ENCODE measurements at regions not wholly inside any gene's neighbourhood (a gene's known extent, or its start where the extent isn't known, plus 50 kb on each side); places are given as distances from the start of the nearest gene placed in this dataset.

DNA sequence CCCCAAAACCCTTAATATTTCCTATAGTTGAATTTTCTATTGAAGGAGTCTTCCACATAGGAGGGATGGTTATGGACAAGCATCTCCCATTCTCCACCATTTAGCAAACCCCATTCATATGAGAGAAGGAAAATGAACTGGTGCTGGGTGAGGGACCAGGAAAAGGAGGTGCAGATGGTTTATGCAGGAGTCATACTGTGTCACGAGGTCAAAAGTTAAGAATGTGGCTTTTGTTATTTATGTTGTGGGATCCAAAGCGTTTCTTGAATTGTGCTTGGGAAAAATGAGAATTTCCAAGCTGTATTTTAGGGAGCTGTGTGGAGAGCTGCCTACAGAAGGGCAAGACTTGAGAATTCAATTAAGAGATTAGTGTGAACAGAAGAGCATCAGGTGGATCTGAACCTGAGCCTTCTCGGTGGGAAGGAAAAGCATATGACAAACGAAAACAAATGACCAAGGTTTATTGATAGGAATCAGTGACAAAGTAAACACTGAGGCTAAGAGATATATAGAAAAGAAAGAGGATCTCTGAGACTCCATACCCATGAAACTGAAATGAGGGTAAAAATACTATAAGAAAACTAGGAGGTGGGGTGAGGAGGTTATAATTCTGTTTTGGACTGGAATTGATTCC lies 473.3 kb upstream of the NR2F2 start:
- TF ChIP-seq, protein P1, sequence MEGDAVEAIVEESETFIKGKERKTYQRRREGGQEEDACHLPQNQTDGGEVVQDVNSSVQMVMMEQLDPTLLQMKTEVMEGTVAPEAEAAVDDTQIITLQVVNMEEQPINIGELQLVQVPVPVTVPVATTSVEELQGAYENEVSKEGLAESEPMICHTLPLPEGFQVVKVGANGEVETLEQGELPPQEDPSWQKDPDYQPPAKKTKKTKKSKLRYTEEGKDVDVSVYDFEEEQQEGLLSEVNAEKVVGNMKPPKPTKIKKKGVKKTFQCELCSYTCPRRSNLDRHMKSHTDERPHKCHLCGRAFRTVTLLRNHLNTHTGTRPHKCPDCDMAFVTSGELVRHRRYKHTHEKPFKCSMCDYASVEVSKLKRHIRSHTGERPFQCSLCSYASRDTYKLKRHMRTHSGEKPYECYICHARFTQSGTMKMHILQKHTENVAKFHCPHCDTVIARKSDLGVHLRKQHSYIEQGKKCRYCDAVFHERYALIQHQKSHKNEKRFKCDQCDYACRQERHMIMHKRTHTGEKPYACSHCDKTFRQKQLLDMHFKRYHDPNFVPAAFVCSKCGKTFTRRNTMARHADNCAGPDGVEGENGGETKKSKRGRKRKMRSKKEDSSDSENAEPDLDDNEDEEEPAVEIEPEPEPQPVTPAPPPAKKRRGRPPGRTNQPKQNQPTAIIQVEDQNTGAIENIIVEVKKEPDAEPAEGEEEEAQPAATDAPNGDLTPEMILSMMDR (conservative IDR thresholded peaks at IDR 0.05; ENCODE audit: low read depth, low read length): no peak
- TF ChIP-seq EZH2 (IDR thresholded peaks at IDR 0.05; ENCODE audit: borderline replicate concordance, low read depth, low read length, poor library complexity, severe bottlenecking): no peak
